ENCODE measurements at regions not wholly inside any gene's neighbourhood (a gene's known extent, or its start where the extent isn't known, plus 50 kb on each side); places are given as distances from the start of the nearest gene placed in this dataset.

- TF ChIP-seq CTCF (IDR thresholded peaks at IDR 0.05), result no peak
Measured at GRCh38 chr5:6950860-6951259, 237.6 kb downstream of the TENT4A start (continued).

GRCh38 chr5:6961123-6961522 is 247.9 kb downstream of the TENT4A start:
- no peak overlapping the region for H3K27ac Mint-ChIP-seq
- H3K9me3 Mint-ChIP-seq, result peaks cover 14% of the 10 kb centered on the region
- ATAC-seq, result no peak
- ChIA-PET CTCF (no interaction called here), POLR2A (no interaction called here)
- H3K36me3 Mint-ChIP-seq, result peaks cover 4% of the 10 kb centered on the region; the same call in 1 of the 2 replicates
- no peak for DNase-seq (ENCODE audit: low spot score)
- H3K4me3 Mint-ChIP-seq, result no peak overlapping the region
- H3K4me1 Mint-ChIP-seq, result peaks cover 3% of the 10 kb centered on the region
- H3K27me3 Mint-ChIP-seq (ENCODE audit: low read depth), result no peaks in the 10 kb centered on the region; the same call in 1 of the 2 replicates
- TF ChIP-seq PREB (CRISPR knock-in tag; IDR thresholded peaks at IDR 0.05; ENCODE audit: borderline replicate concordance) (no peak), HMGXB4 (CRISPR knock-in tag; IDR thresholded peaks at IDR 0.05) (no peak), TCF7 (CRISPR knock-in tag; IDR thresholded peaks at IDR 0.05; ENCODE audit: low read depth) (no peak), CREB1 (CRISPR knock-in tag; IDR thresholded peaks at IDR 0.05) (no peak), PRDM15 (CRISPR knock-in tag; IDR thresholded peaks at IDR 0.05) (no peak), OVOL2 (CRISPR knock-in tag; IDR thresholded peaks at IDR 0.05; ENCODE audit: borderline replicate concordance) (no peak), ZNF532 (CRISPR knock-in tag; IDR thresholded peaks at IDR 0.05; ENCODE audit: borderline replicate concordance) (no peak), RORB (CRISPR knock-in tag; IDR thresholded peaks at IDR 0.05) (no peak), ELF4 (CRISPR knock-in tag; IDR thresholded peaks at IDR 0.05; ENCODE audit: low read depth) (no peak), USF1 (CRISPR knock-in tag; IDR thresholded peaks at IDR 0.05) (no peak), MXD4 (CRISPR knock-in tag; IDR thresholded peaks at IDR 0.05; ENCODE audit: borderline replicate concordance) (no peak), ZNF263 (CRISPR knock-in tag; IDR thresholded peaks at IDR 0.05; ENCODE audit: low read depth) (no peak), ZNF396 (CRISPR knock-in tag; IDR thresholded peaks at IDR 0.05; ENCODE audit: borderline replicate concordance) (no peak), USF2 (CRISPR knock-in tag; IDR thresholded peaks at IDR 0.05) (no peak), ZNF232 (CRISPR knock-in tag; IDR thresholded peaks at IDR 0.05) (no peak), ZNF138 (CRISPR knock-in tag; conservative IDR thresholded peaks at IDR 0.05) (no peak), SMAD4 (CRISPR knock-in tag; IDR thresholded peaks at IDR 0.05) (no peak), ZNF219 (CRISPR knock-in tag; IDR thresholded peaks at IDR 0.05; ENCODE audit: borderline replicate concordance) (no peak), JAZF1 (CRISPR knock-in tag; IDR thresholded peaks at IDR 0.05) (no peak)
